Fibroblast of the aortic adventitia (primary cell): ENCODE measurements at regions not wholly inside any gene's neighbourhood (a gene's known extent, or its start where the extent isn't known, plus 50 kb on each side); places are given as distances from the start of the nearest gene placed in this dataset.

ENCODE experiments used
- DNase-seq: peaks from one replicate; pipeline ENCODE4 v3.0.0-alpha.2; 2010; ENCODE audit warnings: low read depth
- H3K4me3 ChIP-seq: 2 replicates; pipeline ENCODE4 v1.5.1; 2011; ENCODE audit warnings: low read depth, mild to moderate bottlenecking, control low read depth, low read length, moderate library complexity
- TF ChIP-seq, protein P1 (sequence below): IDR thresholded peaks from 2 replicates; pipeline ENCODE4 v1.5.1; 2011; ENCODE audit warnings: mild to moderate bottlenecking, low read length, control low read depth, inconsistent platforms; ENCODE audit not compliant: insufficient read depth

DNA sequence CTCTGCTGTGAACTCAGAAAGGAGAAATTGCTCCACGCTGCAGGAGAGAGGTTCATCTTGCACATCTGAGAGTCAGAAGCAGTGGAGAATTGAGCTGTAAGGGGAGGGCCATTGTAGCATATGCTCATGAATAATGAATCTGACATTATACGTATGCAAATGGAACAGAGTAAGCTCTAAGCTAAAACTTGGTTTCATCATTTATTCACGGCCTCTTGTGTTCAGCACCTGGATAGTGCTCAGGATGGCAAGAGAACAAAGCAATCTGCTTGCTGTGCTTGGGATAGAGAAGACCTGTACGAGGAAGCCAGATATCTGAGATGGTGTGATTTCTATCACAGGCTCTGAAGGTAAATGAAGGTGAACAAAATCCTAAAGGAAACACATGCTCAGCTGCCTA lies 87.9 kb upstream of the GCFC2 start:
- TF ChIP-seq, protein P1, sequence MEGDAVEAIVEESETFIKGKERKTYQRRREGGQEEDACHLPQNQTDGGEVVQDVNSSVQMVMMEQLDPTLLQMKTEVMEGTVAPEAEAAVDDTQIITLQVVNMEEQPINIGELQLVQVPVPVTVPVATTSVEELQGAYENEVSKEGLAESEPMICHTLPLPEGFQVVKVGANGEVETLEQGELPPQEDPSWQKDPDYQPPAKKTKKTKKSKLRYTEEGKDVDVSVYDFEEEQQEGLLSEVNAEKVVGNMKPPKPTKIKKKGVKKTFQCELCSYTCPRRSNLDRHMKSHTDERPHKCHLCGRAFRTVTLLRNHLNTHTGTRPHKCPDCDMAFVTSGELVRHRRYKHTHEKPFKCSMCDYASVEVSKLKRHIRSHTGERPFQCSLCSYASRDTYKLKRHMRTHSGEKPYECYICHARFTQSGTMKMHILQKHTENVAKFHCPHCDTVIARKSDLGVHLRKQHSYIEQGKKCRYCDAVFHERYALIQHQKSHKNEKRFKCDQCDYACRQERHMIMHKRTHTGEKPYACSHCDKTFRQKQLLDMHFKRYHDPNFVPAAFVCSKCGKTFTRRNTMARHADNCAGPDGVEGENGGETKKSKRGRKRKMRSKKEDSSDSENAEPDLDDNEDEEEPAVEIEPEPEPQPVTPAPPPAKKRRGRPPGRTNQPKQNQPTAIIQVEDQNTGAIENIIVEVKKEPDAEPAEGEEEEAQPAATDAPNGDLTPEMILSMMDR: no peak
- no peak overlapping the region for H3K4me3 ChIP-seq
- no peak for DNase-seq

DNA sequence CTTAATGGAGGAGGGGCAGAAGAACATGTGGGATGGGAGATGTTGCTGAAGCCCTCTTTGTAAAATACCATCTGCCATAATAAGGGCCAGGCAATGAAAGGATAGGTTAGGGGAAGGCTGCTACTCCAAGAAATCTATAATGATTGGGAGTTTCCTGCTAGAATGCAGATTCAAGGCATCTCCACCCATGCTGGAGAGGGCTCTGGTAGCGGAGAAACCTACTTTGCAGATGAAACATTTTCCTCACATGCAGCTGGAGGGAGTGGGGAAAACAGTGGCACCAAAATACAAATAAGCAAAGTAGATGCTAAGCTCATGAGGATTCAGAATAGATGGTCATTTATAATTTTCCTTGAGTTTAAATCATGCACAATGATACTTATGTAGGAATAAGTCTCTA lies 82.3 kb upstream of the GCFC2 start:
- TF ChIP-seq, protein P1: no peak
- no peak for DNase-seq
- no peak overlapping the region for H3K4me3 ChIP-seq

DNA sequence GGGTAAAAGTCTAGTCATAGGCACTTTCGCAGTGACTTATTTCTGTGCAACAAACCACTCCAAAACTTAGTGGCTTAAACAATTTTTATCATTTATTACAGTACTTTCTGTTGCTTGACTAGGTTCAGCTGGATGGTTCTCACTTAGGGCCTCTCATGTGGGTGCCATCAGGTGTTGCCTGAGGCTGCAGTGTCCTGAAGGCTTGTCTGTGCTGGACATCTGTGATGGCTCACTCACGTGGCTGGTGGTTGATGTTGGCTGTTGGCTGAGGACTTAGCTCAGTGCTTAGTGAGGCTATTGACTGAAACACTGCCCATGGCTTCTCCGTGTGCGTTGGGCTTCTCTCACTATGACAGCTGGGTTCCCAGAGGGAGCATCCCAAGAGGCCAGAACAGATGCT lies 81.4 kb upstream of the GCFC2 start:
- TF ChIP-seq, protein P1: no peak
- no peak overlapping the region for H3K4me3 ChIP-seq
- DNase-seq: no peak

DNA sequence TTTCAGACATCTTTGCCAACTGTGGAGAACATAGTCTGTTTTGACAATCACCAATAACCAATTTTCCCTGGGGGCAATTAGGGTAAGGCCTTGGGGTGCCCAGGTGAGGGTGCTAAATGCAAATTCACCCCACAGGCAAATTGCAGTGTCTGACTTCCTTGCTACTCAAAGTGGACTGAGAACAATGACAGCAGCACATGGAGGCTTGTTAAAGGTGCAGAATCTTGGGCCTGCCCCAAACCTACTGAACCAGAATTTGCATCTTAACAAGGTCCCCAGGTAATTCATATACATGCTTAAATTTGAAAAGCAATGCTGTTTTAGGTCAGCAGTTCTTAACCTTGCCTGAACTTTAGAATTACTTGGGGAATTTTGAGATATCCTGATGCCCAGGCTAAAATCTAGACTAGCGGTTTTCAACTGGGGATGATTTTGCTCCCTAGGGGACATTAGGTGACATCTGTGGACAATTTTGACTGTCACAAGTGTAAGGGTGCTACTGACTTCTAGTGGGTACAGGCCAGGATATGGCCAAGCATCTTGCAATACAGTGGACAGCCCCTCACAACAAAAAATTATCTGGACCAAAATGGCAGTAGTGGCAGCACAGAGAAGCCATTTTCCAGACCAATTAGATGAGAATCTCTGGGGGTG lies 80.2 kb upstream of the GCFC2 start:
- TF ChIP-seq, protein P1: no peak
- no peak for DNase-seq
- no peak overlapping the region for H3K4me3 ChIP-seq

DNA sequence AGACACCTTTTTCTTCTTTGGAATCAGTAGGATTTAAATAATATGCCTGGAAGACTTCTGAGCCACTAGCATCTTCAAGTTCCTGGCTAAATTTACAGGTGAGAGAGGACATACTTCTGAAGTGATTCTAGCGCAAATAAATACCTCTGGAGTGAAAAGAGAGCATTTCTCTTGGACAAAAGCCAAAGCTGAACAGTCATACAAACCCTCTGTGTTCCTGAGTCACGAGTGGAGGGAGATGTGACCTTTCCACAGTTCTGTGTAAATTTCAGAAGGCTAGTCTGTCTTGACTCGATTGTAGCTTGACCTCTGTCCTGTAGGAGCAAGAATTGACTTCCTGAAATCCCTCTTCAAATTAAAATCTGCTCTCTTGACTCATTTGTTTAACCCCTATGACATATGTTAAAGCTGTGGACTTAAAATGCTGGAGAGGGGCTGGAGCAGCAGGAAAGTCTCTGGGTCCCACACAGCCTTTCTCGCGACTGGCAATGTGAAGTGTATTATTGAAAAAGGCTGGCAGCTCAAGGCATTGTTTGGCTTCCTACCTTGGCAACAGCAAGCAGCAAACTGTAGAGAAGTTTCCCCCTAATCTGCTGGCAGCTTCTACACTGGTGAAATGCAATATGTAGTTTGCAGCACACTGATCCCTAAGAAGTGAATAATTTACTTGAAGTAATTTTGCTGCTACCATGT lies 79.6 kb upstream of the GCFC2 start:
- H3K4me3 ChIP-seq: no peak overlapping the region
- TF ChIP-seq, protein P1: no peak
- no peak for DNase-seq

DNA sequence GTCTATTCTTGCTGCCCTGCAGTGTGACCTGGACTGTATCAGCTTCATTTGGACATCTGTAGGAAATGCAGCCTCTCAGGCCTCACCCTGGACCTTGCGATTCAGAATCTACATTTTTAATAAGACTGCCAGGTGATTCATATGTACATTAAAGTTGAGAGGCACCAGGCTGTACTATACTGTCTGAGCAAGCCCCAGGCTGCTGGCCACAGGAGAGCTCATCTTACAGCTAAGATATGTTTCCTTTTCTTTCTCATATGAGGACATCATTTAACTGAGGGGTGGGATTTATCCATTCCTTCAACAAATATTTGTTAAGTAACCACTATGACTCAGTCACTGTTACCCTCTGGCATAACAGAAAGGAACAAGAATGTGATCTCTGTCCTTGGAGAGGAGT lies 78.2 kb upstream of the GCFC2 start:
- TF ChIP-seq, protein P1: no peak
- H3K4me3 ChIP-seq: no peak overlapping the region
- DNase-seq: no peak
